HepG2 (cell line): ENCODE measurements at regions not wholly inside any gene's neighbourhood (a gene's known extent, or its start where the extent isn't known, plus 50 kb on each side); places are given as distances from the start of the nearest gene placed in this dataset.

Experiments used
- ATAC-seq: fragments of 200-7000 bp; cut with Tn5 transposase; 3 replicates; pipeline ENCODE4 v1.9.1; 2020; ENCODE audit warnings: mild to moderate bottlenecking, moderate library complexity
- BruUV-seq: library from RNA; stranded (reverse); fragments of 400-500 nt; replicated peaks from 2 replicates; lab custom pipeline; 2021; lab: Mats Ljungman, UMichigan
- CTCF ChIA-PET: fragments of 300-600 bp; formaldehyde crosslinking; extraction: SDS; loops from one replicate; lab custom pipeline; 2021; ENCODE audit warnings: low total read pairs, inconsistent platforms, low intra/inter-chr PET ratio; lab: Yijun Ruan, JAX
- POLR2A ChIA-PET: fragments of 350-600 bp; sonication (Branson Sonifier 250); formaldehyde crosslinking; loops from one replicate; lab custom pipeline; 2020; ENCODE audit warnings: antibody characterized with exemption, inconsistent platforms; lab: Yijun Ruan, JAX
- DNase-seq: peaks from one replicate; pipeline ENCODE4 v3.0.0-alpha.2; 2015; ENCODE audit warnings: low spot score
- FAIRE-seq: peaks from 3 replicates; lab custom pipeline; 2011; peaks lifted over from hg19 to GRCh38; lab: Jason Lieb, UNC
- H2AFZ ChIP-seq: one replicate; pipeline ENCODE4 v1.6.1; 2011; ENCODE audit warnings: low read length, inconsistent platforms
- H3K27ac ChIP-seq: fragments of 300-600 bp; 3 replicates; pipeline ENCODE4 v1.8.0; 2011; ENCODE audit warnings: mixed run types, mild to moderate bottlenecking, mixed read lengths, low read length, inconsistent platforms; ENCODE audit not compliant: insufficient read depth; ENCODE audit errors: extremely low read length
- H3K27me3 ChIP-seq, 2 experiments: fragments of 200-600 bp in 1 of 2; 2 replicates in 1 of 2; 3 replicates in 1 of 2; pipeline versions ENCODE4 v1.6.0 to v1.8.0; 2011; ENCODE audit warnings: low read length in 2 of 2, mild to moderate bottlenecking in 2 of 2, moderate library complexity in 2 of 2, inconsistent platforms in 1 of 2; ENCODE audit not compliant: insufficient read depth in 2 of 2, control insufficient read depth in 1 of 2
- H3K36me3 ChIP-seq, 2 experiments: fragments of 200-600 bp in 1 of 2; replicated peaks in 1 of 2; 2 replicates in 1 of 2; 3 replicates in 1 of 2; pipeline versions ENCODE4 v1.5.1 to v1.8.0; 2011; ENCODE audit warnings: low read length in 2 of 2, inconsistent platforms in 1 of 2; ENCODE audit not compliant: insufficient read depth in 2 of 2, control insufficient read depth in 1 of 2
- H3K4me1 ChIP-seq: 2 replicates; pipeline ENCODE4 v1.5.1; 2012; ENCODE audit warnings: low read length, inconsistent platforms; ENCODE audit not compliant: insufficient read depth
- H3K4me2 ChIP-seq: 2 replicates; pipeline ENCODE4 v1.6.0; 2011; ENCODE audit warnings: low read depth, low read length, inconsistent platforms
- H3K4me3 ChIP-seq, 3 experiments: fragments of 200-600 bp in 1 of 3; sonication (generic), shearing (Covaris generic) in 1 of 3; replicated peaks in 1 of 3; 2 replicates each; pipeline ENCODE4 v1.5.1; 2011 to 2016; ENCODE audit warnings: low read length in 3 of 3, inconsistent platforms in 2 of 3, low read depth in 2 of 3, mild to moderate bottlenecking in 2 of 3, control low read depth in 1 of 3, mixed read lengths in 1 of 3; ENCODE audit not compliant: insufficient read depth in 1 of 3
- H3K79me2 ChIP-seq: one replicate; pipeline ENCODE4 v1.6.1; 2011; ENCODE audit warnings: low read length, inconsistent platforms; ENCODE audit not compliant: insufficient read depth
- H3K9ac ChIP-seq: 2 replicates; pipeline ENCODE4 v1.6.0; 2011; ENCODE audit warnings: mild to moderate bottlenecking, low read depth, low read length, inconsistent platforms; ENCODE audit not compliant: insufficient read depth
- H3K9me3 ChIP-seq: 2 replicates; pipeline ENCODE4 v1.5.1; 2012; ENCODE audit warnings: mild to moderate bottlenecking, low read length
- H4K20me1 ChIP-seq: 2 replicates; pipeline ENCODE4 v1.6.0; 2011; ENCODE audit warnings: inconsistent platforms, mild to moderate bottlenecking, low read length, moderate library complexity; ENCODE audit not compliant: insufficient read depth
- BATF2 ChIP-seq: sonication (generic); formaldehyde crosslinking; IDR thresholded peaks from 2 replicates; pipeline ENCODE4 v1.8.0; 2022; ENCODE audit warnings: mild to moderate bottlenecking, missing genetic modification reagents, moderate library complexity
- CHCHD3 ChIP-seq: sonication (generic); formaldehyde crosslinking; IDR thresholded peaks from 2 replicates; pipeline ENCODE4 v1.8.0; 2022; ENCODE audit warnings: mild to moderate bottlenecking, missing genetic modification reagents, moderate library complexity
- KAT2B ChIP-seq: fragments of 150-350 bp; IDR thresholded peaks from 2 replicates; pipeline ENCODE4 v1.6.1; 2014; ENCODE audit warnings: low read depth, low read length, borderline replicate concordance
- KLF11 ChIP-seq: IDR thresholded peaks from 2 replicates; pipeline ENCODE4 v1.6.1; 2016; ENCODE audit warnings: missing compliant biosample characterization
- NPAS2 ChIP-seq: sonication (generic); formaldehyde crosslinking; IDR thresholded peaks from 2 replicates; pipeline ENCODE4 v1.8.0; 2022; ENCODE audit warnings: mild to moderate bottlenecking, missing genetic modification reagents, borderline replicate concordance
- RFX1 ChIP-seq: fragments of 450-650 bp; IDR thresholded peaks from 2 replicates; pipeline ENCODE4 v1.6.1; 2017
- TBP ChIP-seq: sonication (generic); formaldehyde crosslinking; IDR thresholded peaks from 2 replicates; pipeline ENCODE4 v1.5.0; 2020; ENCODE audit warnings: missing genetic modification reagents
- ZNF180 ChIP-seq: sonication (generic); formaldehyde crosslinking; IDR thresholded peaks from 2 replicates; pipeline ENCODE4 v1.4.0; 2020; ENCODE audit warnings: low read depth, missing genetic modification reagents, borderline replicate concordance
- ZNF572 ChIP-seq: sonication (generic); formaldehyde crosslinking; IDR thresholded peaks from 2 replicates; pipeline ENCODE4 v1.5.1; 2020; ENCODE audit warnings: mild to moderate bottlenecking, missing genetic modification reagents
- WGBS: methylation state at CpG from one replicate; pipeline ENCODE4 v1.1.6; 2017; ENCODE audit warnings: low lambda C conversion rate; 5-methylcytosine and 5-hydroxymethylcytosine counted together
- in situ Hi-C: cut with HindIII; loops from 2 replicates; pipeline ENCODE4 v1.10.0; 2017; ENCODE audit warnings: low pct_unique_long_range_greater_than_20kb; ENCODE audit not compliant: extremely low pct_ligation_motif_present
- intact Hi-C: fragments of 100-400 bp; cut with micrococcal nuclease; formaldehyde crosslinking; loops from one replicate; pipeline ENCODE4 v1.10.0; 2022; ENCODE audit not compliant: unreplicated experiment
- TF ChIP-seq, protein P1 (sequence below): sonication (generic); formaldehyde crosslinking; IDR thresholded peaks from 2 replicates; pipeline ENCODE4 v1.8.1; 2023; ENCODE audit warnings: mild to moderate bottlenecking, inconsistent platforms, moderate library complexity, missing genetic modification reagents, borderline replicate concordance
- TF ChIP-seq, protein P2 (sequence below): sonication (generic); formaldehyde crosslinking; IDR thresholded peaks from 2 replicates; pipeline ENCODE4 v1.9.0; 2021; ENCODE audit warnings: mild to moderate bottlenecking, missing genetic modification reagents
- TF ChIP-seq, protein P3 (sequence below): sonication (generic); formaldehyde crosslinking; IDR thresholded peaks from 2 replicates; pipeline ENCODE4 v1.5.0; 2020; ENCODE audit warnings: missing genetic modification reagents
- TF ChIP-seq, protein P4 (sequence below): sonication (generic); formaldehyde crosslinking; IDR thresholded peaks from 2 replicates; pipeline ENCODE4 v1.4.0; 2020; ENCODE audit warnings: low read depth, mild to moderate bottlenecking, missing genetic modification reagents

DNA sequence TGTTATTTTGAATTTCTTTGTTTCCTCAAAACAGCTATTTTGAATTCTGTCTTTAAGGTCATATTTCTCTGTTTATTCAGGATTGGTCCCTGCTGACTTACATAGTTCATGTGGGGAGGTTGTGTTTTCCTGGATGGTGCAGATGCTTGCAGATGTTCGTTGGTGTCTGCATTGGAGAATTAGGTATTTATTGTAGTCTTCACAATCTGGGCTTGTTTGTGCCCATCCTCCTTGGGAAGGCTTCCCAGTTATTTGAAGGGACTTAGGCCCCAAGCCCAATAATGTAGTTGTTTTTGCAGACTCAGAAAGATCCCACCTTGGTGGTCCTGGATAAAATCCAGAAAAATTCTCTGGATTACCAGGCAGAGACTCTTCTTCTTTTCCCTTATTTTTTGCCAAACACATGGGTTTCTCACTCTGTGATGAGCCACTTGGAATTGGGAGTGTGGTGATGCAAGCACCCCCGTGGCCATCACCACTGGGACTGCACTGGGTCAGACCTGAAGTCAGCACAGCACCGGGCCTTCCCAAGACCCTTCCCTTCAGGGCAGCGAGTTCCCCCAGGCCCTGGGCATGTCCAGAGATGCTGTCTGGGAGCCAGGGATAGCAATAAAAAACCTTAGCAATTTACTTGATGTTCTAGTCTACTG lies 81.6 kb upstream of the EZR start:
- in situ Hi-C loops = no loop called here
- no peak overlapping the region for H2AFZ ChIP-seq
- no peaks in the 10 kb centered on the region for H4K20me1 ChIP-seq
- intact Hi-C loops = no loop called here
- no peaks in the 10 kb centered on the region for H3K36me3 ChIP-seq
- no peaks in the 10 kb centered on the region for H3K27me3 ChIP-seq
- FAIRE-seq (no peak), ATAC-seq (no peak), DNase-seq (no peak)
- ChIA-PET CTCF (no interaction called here), POLR2A (no interaction called here)
- no peak overlapping the region for H3K4me3 ChIP-seq
- no TSS peak for BruUV-seq
- 22% methylated on average over 4 of the region's 4 CpGs for WGBS
- no peak overlapping the region for H3K27ac ChIP-seq
- peaks cover 16% of the 10 kb centered on the region for H3K9me3 ChIP-seq
- H3K9ac ChIP-seq = no peak overlapping the region
- H3K79me2 ChIP-seq = no peaks in the 10 kb centered on the region
- no peak overlapping the region for H3K4me2 ChIP-seq
- no peaks in the 10 kb centered on the region for H3K4me1 ChIP-seq
- TF ChIP-seq CHCHD3 (CRISPR knock-in tag) (no peak), RFX1 (no peak), ZNF572 (CRISPR knock-in tag) (no peak), ZNF180 (CRISPR knock-in tag) (no peak), TBP (CRISPR knock-in tag) (no peak), KAT2B (no peak), BATF2 (CRISPR knock-in tag) (no peak), NPAS2 (CRISPR knock-in tag) (no peak), KLF11 (CRISPR knock-in tag) (no peak)
- TF ChIP-seq, protein P1, sequence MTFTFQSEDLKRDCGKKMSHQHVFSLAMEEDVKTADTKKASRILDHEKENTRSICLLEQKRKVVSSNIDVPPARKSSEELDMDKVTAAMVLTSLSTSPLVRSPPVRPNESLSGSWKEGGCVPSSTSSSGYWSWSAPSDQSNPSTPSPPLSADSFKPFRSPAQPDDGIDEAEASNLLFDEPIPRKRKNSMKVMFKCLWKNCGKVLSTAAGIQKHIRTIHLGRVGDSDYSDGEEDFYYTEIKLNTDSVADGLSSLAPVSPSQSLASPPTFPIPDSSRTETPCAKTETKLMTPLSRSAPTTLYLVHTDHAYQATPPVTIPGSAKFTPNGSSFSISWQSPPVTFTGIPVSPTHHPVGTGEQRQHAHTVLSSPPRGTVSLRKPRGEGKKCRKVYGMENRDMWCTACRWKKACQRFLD (CRISPR knock-in tag) = no peak
- TF ChIP-seq, protein P2, sequence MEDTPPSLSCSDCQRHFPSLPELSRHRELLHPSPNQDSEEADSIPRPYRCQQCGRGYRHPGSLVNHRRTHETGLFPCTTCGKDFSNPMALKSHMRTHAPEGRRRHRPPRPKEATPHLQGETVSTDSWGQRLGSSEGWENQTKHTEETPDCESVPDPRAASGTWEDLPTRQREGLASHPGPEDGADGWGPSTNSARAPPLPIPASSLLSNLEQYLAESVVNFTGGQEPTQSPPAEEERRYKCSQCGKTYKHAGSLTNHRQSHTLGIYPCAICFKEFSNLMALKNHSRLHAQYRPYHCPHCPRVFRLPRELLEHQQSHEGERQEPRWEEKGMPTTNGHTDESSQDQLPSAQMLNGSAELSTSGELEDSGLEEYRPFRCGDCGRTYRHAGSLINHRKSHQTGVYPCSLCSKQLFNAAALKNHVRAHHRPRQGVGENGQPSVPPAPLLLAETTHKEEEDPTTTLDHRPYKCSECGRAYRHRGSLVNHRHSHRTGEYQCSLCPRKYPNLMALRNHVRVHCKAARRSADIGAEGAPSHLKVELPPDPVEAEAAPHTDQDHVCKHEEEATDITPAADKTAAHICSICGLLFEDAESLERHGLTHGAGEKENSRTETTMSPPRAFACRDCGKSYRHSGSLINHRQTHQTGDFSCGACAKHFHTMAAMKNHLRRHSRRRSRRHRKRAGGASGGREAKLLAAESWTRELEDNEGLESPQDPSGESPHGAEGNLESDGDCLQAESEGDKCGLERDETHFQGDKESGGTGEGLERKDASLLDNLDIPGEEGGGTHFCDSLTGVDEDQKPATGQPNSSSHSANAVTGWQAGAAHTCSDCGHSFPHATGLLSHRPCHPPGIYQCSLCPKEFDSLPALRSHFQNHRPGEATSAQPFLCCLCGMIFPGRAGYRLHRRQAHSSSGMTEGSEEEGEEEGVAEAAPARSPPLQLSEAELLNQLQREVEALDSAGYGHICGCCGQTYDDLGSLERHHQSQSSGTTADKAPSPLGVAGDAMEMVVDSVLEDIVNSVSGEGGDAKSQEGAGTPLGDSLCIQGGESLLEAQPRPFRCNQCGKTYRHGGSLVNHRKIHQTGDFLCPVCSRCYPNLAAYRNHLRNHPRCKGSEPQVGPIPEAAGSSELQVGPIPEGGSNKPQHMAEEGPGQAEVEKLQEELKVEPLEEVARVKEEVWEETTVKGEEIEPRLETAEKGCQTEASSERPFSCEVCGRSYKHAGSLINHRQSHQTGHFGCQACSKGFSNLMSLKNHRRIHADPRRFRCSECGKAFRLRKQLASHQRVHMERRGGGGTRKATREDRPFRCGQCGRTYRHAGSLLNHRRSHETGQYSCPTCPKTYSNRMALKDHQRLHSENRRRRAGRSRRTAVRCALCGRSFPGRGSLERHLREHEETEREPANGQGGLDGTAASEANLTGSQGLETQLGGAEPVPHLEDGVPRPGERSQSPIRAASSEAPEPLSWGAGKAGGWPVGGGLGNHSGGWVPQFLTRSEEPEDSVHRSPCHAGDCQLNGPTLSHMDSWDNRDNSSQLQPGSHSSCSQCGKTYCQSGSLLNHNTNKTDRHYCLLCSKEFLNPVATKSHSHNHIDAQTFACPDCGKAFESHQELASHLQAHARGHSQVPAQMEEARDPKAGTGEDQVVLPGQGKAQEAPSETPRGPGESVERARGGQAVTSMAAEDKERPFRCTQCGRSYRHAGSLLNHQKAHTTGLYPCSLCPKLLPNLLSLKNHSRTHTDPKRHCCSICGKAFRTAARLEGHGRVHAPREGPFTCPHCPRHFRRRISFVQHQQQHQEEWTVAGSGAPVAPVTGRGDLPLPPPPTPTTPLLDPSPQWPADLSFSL (CRISPR knock-in tag) = no peak
- TF ChIP-seq, protein P3, sequence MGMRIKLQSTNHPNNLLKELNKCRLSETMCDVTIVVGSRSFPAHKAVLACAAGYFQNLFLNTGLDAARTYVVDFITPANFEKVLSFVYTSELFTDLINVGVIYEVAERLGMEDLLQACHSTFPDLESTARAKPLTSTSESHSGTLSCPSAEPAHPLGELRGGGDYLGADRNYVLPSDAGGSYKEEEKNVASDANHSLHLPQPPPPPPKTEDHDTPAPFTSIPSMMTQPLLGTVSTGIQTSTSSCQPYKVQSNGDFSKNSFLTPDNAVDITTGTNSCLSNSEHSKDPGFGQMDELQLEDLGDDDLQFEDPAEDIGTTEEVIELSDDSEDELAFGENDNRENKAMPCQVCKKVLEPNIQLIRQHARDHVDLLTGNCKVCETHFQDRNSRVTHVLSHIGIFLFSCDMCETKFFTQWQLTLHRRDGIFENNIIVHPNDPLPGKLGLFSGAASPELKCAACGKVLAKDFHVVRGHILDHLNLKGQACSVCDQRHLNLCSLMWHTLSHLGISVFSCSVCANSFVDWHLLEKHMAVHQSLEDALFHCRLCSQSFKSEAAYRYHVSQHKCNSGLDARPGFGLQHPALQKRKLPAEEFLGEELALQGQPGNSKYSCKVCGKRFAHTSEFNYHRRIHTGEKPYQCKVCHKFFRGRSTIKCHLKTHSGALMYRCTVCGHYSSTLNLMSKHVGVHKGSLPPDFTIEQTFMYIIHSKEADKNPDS (CRISPR knock-in tag) = no peak
- TF ChIP-seq, protein P4, sequence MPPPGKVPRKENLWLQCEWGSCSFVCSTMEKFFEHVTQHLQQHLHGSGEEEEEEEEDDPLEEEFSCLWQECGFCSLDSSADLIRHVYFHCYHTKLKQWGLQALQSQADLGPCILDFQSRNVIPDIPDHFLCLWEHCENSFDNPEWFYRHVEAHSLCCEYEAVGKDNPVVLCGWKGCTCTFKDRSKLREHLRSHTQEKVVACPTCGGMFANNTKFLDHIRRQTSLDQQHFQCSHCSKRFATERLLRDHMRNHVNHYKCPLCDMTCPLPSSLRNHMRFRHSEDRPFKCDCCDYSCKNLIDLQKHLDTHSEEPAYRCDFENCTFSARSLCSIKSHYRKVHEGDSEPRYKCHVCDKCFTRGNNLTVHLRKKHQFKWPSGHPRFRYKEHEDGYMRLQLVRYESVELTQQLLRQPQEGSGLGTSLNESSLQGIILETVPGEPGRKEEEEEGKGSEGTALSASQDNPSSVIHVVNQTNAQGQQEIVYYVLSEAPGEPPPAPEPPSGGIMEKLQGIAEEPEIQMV (CRISPR knock-in tag) = no peak
